ENCODE measurements at regions not wholly inside any gene's neighbourhood (a gene's known extent, or its start where the extent isn't known, plus 50 kb on each side); places are given as distances from the start of the nearest gene placed in this dataset.
"Not testable (repeated sequence)": the region's sequence is repeated elsewhere in the genome, so short reads cannot be mapped to it uniquely, and the experiment has no call there.

- DNase-seq (ENCODE audit: low spot score) (no peak), ATAC-seq (ENCODE audit: low FRiP score) (no peak)
- TF ChIP-seq CTCF (IDR thresholded peaks at IDR 0.05) = no peak
Observed at GRCh38 chr4:13678186-13678924, 50.8 kb upstream of the BOD1L1 start.

DNA sequence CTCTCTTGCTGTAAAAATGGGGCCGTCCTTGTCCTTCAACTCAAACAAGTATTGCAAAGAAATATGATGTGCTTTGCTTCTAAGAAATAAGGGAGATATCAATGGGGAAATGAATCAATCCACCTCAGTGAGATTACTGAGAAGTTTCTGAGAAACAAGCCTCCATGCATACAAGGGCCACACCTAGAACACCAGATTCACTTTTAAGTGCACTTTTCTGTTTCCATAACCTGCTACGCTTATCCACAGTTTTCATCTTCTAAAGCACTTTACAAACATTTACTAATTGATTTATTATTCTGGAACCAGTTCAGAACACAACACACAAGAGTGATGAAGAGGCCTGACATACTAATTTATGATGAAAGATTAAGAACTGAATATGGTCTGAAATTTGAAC, 54.0 kb upstream of the BOD1L1 start:
- DNase-seq (ENCODE audit: low spot score) (no peak), ATAC-seq (ENCODE audit: low FRiP score) (no peak)
- TF ChIP-seq CTCF (IDR thresholded peaks at IDR 0.05) = no peak

DNA sequence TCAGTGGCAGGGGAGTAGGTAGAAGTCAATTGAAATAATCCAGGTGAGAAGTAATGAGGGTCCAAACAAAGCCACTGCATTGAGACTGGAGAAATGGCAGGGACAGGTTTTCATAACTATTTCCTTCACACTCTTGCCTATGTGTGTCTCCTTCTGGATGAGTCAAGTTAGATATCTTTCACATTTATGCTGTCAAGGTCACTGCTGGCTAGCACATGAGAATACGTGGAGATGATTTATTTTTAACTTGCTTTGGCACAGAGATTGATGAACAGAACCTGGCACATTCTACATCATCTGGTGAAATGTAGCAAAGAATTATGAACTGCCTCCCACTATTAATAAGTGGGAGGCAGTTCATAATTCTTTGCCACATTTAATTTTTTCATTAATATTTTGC, 66.7 kb upstream of the BOD1L1 start:
- ATAC-seq (ENCODE audit: low FRiP score) = no peak
- DNase-seq (ENCODE audit: low spot score) = no peak
- no peak for TF ChIP-seq CTCF (IDR thresholded peaks at IDR 0.05)

GRCh38 chr4:13698296-13698695, 70.8 kb upstream of the BOD1L1 start:
- no peak for DNase-seq (ENCODE audit: low spot score)
- no peak for TF ChIP-seq CTCF (IDR thresholded peaks at IDR 0.05)
- no peak for ATAC-seq (ENCODE audit: low FRiP score)

GRCh38 chr4:13700021-13700857, 72.7 kb upstream of the BOD1L1 start:
- TF ChIP-seq CTCF (IDR thresholded peaks at IDR 0.05) = no peak
- DNase-seq (ENCODE audit: low spot score) (no peak), ATAC-seq (ENCODE audit: low FRiP score) (no peak)

GRCh38 chr4:13700858-13701140, 73.3 kb upstream of the BOD1L1 start:
- ATAC-seq (ENCODE audit: low FRiP score); DNase-seq (ENCODE audit: low spot score): not testable (repeated sequence)

GRCh38 chr4:13701937-13702446, 74.5 kb upstream of the BOD1L1 start:
- no peak for ATAC-seq (ENCODE audit: low FRiP score)
- TF ChIP-seq CTCF (IDR thresholded peaks at IDR 0.05) = no peak
- DNase-seq (ENCODE audit: low spot score) = no peak
